ENCODE measurements at regions not wholly inside any gene's neighbourhood (a gene's known extent, or its start where the extent isn't known, plus 50 kb on each side); places are given as distances from the start of the nearest gene placed in this dataset.

DNA sequence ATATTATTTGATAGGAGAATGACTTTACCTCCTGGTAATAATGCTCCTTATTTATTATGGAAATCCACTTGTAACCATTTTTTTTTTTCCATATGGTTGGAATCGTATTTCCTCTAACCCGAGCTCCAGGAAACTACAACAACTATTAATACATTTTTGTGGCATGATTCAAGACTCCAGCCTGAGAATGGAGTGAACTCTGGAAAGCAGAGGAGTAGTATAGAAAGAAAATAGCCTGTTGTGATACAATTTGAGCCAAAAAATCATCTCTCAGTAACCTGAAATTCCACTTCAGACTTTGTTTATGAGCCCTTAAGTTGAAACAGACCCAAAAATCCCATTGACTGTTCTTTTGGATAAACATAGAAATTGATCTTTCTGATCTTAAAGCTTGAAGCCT, 921.1 kb downstream of the SOCS6 start:
- ChIA-PET CTCF (no interaction called here), POLR2A (no interaction called here)
- DNase-seq (ENCODE audit: extremely low spot score) = no peak
- TF ChIP-seq ARNT (IDR thresholded peaks at IDR 0.05) (no peak), FOXM1 (IDR thresholded peaks at IDR 0.05; ENCODE audit: borderline replicate concordance) (no peak), FOXA1 (IDR thresholded peaks at IDR 0.05) (no peak), BHLHE40 (IDR thresholded peaks at IDR 0.05; ENCODE audit: borderline replicate concordance) (no peak), L3MBTL2 (conservative IDR thresholded peaks at IDR 0.05) (no peak), ZNF384 (IDR thresholded peaks at IDR 0.05) (no peak), LEF1 (IDR thresholded peaks at IDR 0.05; ENCODE audit: borderline replicate concordance) (no peak), TARDBP (IDR thresholded peaks at IDR 0.05) (no peak), SP1 (IDR thresholded peaks at IDR 0.05) (no peak), FOXK2 (IDR thresholded peaks at IDR 0.05) (no peak), SUZ12 (IDR thresholded peaks at IDR 0.05) (no peak), ELF4 (IDR thresholded peaks at IDR 0.05) (no peak), HDGF (IDR thresholded peaks at IDR 0.05; ENCODE audit: borderline replicate concordance) (no peak), NFRKB (IDR thresholded peaks at IDR 0.05) (no peak)

DNA sequence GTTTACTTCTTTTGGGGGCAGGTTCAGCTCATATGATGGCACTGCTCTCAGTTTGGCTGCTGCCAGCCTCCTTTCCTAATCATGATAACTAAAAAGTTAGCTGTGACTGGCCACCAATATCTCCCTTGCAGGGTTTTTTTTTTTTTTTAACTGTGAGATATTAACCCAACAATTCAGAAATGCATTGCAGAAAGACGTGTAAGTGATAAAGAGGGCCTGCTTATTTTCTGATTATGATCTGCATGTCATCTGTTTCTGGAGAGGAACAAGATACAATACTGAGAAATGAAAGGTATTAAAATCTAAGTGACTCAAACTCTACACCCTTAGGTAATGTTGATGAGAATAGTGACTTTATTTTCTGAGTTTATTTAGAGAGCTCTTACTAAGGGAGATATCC, 905.6 kb downstream of the SOCS6 start:
- CTCF ChIA-PET = no interaction called here
- TF ChIP-seq LEF1 (IDR thresholded peaks at IDR 0.05; ENCODE audit: borderline replicate concordance) = no peak
- TF ChIP-seq NFRKB (IDR thresholded peaks at IDR 0.05) = no peak
- no peak for DNase-seq (ENCODE audit: extremely low spot score)
- POLR2A ChIA-PET = no interaction called here

DNA sequence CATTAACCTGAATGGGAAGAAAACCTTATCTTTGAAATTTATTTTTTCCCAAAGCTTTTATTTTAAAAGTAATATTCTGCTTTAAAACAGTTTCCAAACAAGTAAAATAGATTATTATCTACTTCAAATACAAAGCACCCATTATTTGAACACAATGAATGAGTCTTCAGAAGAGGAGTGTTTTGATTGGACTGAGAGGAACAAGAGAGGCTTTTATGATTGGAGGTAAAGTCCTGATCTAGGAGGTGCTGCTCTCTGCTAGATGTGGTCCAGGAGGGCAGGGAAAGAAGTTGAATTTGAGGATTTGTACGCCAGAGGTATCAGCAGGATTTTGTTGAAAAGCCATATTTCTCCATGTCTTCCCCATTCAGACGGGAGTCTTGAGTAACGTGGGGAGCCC, 900.7 kb downstream of the SOCS6 start:
- no peak for DNase-seq (ENCODE audit: extremely low spot score)
- ChIA-PET POLR2A (no interaction called here), CTCF (no interaction called here)
- no peak for TF ChIP-seq NFRKB (IDR thresholded peaks at IDR 0.05)
- TF ChIP-seq FOXK2 (IDR thresholded peaks at IDR 0.05) = no peak
- no peak for TF ChIP-seq L3MBTL2 (conservative IDR thresholded peaks at IDR 0.05)
- TF ChIP-seq SUZ12 (IDR thresholded peaks at IDR 0.05) = no peak

DNA sequence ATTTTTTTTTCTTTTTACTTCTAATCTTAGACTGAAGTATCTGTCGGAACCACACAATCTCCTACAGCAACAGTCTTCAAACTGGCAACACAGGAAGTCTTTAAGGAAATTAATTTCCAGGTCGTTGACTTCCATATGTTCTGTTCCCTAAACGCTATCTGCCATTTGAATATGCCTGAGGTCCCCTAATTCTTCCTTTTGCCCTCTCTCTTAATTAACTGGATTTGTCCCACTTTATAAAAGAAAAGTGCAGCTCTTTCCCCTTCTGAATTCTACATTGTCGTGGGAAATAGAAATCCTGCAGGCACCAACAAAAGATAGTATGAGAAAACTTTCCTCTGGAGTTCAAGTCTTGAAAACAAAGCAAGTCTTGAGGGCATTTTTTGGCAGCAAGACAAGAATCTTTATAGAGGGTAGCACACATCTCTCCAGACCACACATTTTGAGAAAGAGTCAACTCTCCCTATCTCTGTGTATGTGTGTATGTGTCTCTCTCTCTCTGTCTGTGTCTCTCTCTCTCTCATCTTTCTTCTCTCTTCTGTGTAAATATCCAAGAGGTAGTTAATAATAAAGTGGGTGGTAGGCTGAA, 879.8 kb downstream of the SOCS6 start:
- TF ChIP-seq TARDBP (IDR thresholded peaks at IDR 0.05) (no peak), NFRKB (IDR thresholded peaks at IDR 0.05) (no peak), L3MBTL2 (conservative IDR thresholded peaks at IDR 0.05) (no peak), CTBP1 (IDR thresholded peaks at IDR 0.05; ENCODE audit: borderline replicate concordance) (no peak), ARNT (IDR thresholded peaks at IDR 0.05) (no peak), ELF4 (IDR thresholded peaks at IDR 0.05) (no peak), SUZ12 (IDR thresholded peaks at IDR 0.05) (no peak), FOXM1 (IDR thresholded peaks at IDR 0.05; ENCODE audit: borderline replicate concordance) (no peak), ZNF384 (IDR thresholded peaks at IDR 0.05) (no peak), BHLHE40 (IDR thresholded peaks at IDR 0.05; ENCODE audit: borderline replicate concordance) (no peak), HDGF (IDR thresholded peaks at IDR 0.05; ENCODE audit: borderline replicate concordance) (no peak), LEF1 (IDR thresholded peaks at IDR 0.05; ENCODE audit: borderline replicate concordance) (no peak), FOXK2 (IDR thresholded peaks at IDR 0.05) (no peak), SP1 (IDR thresholded peaks at IDR 0.05) (no peak), FOXA1 (IDR thresholded peaks at IDR 0.05) (no peak)
- TF ChIP-seq, protein P1, sequence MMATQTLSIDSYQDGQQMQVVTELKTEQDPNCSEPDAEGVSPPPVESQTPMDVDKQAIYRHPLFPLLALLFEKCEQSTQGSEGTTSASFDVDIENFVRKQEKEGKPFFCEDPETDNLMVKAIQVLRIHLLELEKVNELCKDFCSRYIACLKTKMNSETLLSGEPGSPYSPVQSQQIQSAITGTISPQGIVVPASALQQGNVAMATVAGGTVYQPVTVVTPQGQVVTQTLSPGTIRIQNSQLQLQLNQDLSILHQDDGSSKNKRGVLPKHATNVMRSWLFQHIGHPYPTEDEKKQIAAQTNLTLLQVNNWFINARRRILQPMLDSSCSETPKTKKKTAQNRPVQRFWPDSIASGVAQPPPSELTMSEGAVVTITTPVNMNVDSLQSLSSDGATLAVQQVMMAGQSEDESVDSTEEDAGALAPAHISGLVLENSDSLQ (IDR thresholded peaks at IDR 0.05) = no peak
- no peak for DNase-seq (ENCODE audit: extremely low spot score)
- POLR2A ChIA-PET = no interaction called here
- CTCF ChIA-PET = no interaction called here

DNA sequence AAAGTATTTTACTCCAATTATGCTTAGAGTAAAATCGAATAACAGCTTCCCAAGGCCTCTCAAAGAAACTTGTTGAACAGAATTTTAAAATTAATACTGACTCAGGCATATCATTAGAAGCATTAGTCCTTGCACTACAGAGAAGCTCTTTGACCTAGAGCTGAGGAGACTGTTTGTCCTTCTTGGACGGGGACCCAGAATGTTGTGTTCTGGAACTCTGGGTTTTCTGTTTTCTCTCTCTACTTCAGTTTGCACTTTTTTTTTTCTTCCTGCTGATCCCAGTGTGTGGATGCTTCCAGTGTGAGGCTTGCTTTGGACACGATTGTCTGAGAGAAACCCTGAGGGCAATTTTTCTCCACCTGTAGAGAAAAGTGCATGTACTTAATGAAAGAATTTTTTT, 847.6 kb downstream of the SOCS6 start:
- no peak for DNase-seq (ENCODE audit: extremely low spot score)
- ChIA-PET CTCF (no interaction called here), POLR2A (no interaction called here)
- TF ChIP-seq FOXM1 (IDR thresholded peaks at IDR 0.05; ENCODE audit: borderline replicate concordance) (no peak), ZNF384 (IDR thresholded peaks at IDR 0.05) (no peak), ARNT (IDR thresholded peaks at IDR 0.05) (no peak), L3MBTL2 (conservative IDR thresholded peaks at IDR 0.05) (no peak), SP1 (IDR thresholded peaks at IDR 0.05) (no peak), NFRKB (IDR thresholded peaks at IDR 0.05) (no peak), BHLHE40 (IDR thresholded peaks at IDR 0.05; ENCODE audit: borderline replicate concordance) (no peak), ELF4 (IDR thresholded peaks at IDR 0.05) (no peak), FOXA1 (IDR thresholded peaks at IDR 0.05) (no peak), TARDBP (IDR thresholded peaks at IDR 0.05) (no peak)

DNA sequence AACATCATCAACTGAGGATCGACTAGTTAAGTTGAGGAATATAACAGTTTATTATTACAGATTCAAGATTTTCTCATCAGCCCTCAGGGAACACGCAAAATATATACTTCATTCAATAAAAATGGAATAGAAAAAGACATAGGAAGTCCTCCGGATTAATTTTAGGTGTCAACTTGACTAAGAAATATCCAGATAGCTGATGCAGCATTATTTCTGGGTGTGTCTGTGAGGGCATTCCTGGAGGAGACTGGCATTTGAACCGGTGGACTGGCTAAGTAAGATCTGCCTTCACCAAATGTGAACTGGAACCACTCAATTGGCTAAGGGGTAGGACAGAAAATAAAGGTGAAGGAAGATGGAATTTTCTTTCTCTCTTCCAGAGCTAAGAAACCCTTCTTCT, 845.3 kb downstream of the SOCS6 start:
- no peak for TF ChIP-seq ZNF384 (IDR thresholded peaks at IDR 0.05)
- TF ChIP-seq, protein P1 (IDR thresholded peaks at IDR 0.05) = no peak
- no peak for TF ChIP-seq HDGF (IDR thresholded peaks at IDR 0.05; ENCODE audit: borderline replicate concordance)
- no peak for TF ChIP-seq FOXA1 (IDR thresholded peaks at IDR 0.05)
- no peak for TF ChIP-seq L3MBTL2 (conservative IDR thresholded peaks at IDR 0.05)
- POLR2A ChIA-PET = no interaction called here
- no peak for DNase-seq (ENCODE audit: extremely low spot score)
- CTCF ChIA-PET = no interaction called here

DNA sequence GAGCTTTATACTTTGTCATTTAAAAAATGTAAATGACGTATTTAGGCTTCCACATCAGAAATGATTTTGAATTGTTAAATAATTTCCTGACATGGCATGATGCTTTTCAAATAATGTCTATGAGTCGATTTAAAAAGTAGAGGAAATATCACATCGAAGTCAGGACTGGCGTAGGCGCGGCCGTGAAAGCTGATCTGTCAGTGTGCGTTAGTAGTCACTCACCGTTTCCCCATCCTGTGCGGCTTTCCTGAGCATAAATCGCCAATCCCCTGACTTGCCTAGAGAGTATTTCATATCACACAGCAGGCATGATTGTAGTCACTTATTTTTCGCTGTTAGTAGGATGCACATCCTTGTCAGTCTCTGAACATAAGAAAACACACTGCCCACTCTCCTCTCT, 843.1 kb downstream of the SOCS6 start:
- no peak for DNase-seq (ENCODE audit: extremely low spot score)
- POLR2A ChIA-PET = no interaction called here
- CTCF ChIA-PET = no interaction called here
- no peak for TF ChIP-seq FOXA1 (IDR thresholded peaks at IDR 0.05)
- TF ChIP-seq, protein P1 (IDR thresholded peaks at IDR 0.05) = no peak
- no peak for TF ChIP-seq LEF1 (IDR thresholded peaks at IDR 0.05; ENCODE audit: borderline replicate concordance)
- TF ChIP-seq ELF4 (IDR thresholded peaks at IDR 0.05) = no peak
- no peak for TF ChIP-seq TARDBP (IDR thresholded peaks at IDR 0.05)
- no peak for TF ChIP-seq CTBP1 (IDR thresholded peaks at IDR 0.05; ENCODE audit: borderline replicate concordance)
- TF ChIP-seq L3MBTL2 (conservative IDR thresholded peaks at IDR 0.05) = no peak
- no peak for TF ChIP-seq SUZ12 (IDR thresholded peaks at IDR 0.05)
- TF ChIP-seq NFRKB (IDR thresholded peaks at IDR 0.05) = no peak
- TF ChIP-seq FOXM1 (IDR thresholded peaks at IDR 0.05; ENCODE audit: borderline replicate concordance) = no peak
- no peak for TF ChIP-seq HDGF (IDR thresholded peaks at IDR 0.05; ENCODE audit: borderline replicate concordance)
- TF ChIP-seq BHLHE40 (IDR thresholded peaks at IDR 0.05; ENCODE audit: borderline replicate concordance) = no peak
- no peak for TF ChIP-seq FOXK2 (IDR thresholded peaks at IDR 0.05)
- TF ChIP-seq SP1 (IDR thresholded peaks at IDR 0.05) = no peak
- TF ChIP-seq ZNF384 (IDR thresholded peaks at IDR 0.05) = no peak
- no peak for TF ChIP-seq ARNT (IDR thresholded peaks at IDR 0.05)
